ENCODE measurements at regions not wholly inside any gene's neighbourhood (a gene's known extent, or its start where the extent isn't known, plus 50 kb on each side); places are given as distances from the start of the nearest gene placed in this dataset.

DNA sequence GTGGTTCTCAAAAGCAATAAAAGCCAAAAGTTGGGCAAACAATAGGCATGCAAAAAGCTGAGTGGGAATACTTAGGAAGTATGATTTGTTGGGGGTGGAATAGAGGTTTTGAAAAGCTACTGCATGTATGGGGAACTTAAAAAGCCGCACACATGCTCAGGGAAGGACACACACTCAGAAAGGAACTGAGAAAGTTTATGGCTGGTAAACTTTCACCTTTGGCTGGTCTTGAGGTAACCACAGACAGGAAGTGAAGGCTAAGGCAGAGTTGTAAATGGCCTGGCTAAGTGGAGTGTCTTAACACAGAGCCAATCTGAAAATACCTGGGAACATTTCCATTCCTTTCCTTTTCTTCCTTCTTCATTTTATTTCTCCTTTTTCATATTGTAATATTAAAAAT, 134.5 kb upstream of the EXOC2 start (continued):
- TF ChIP-seq, protein P1, sequence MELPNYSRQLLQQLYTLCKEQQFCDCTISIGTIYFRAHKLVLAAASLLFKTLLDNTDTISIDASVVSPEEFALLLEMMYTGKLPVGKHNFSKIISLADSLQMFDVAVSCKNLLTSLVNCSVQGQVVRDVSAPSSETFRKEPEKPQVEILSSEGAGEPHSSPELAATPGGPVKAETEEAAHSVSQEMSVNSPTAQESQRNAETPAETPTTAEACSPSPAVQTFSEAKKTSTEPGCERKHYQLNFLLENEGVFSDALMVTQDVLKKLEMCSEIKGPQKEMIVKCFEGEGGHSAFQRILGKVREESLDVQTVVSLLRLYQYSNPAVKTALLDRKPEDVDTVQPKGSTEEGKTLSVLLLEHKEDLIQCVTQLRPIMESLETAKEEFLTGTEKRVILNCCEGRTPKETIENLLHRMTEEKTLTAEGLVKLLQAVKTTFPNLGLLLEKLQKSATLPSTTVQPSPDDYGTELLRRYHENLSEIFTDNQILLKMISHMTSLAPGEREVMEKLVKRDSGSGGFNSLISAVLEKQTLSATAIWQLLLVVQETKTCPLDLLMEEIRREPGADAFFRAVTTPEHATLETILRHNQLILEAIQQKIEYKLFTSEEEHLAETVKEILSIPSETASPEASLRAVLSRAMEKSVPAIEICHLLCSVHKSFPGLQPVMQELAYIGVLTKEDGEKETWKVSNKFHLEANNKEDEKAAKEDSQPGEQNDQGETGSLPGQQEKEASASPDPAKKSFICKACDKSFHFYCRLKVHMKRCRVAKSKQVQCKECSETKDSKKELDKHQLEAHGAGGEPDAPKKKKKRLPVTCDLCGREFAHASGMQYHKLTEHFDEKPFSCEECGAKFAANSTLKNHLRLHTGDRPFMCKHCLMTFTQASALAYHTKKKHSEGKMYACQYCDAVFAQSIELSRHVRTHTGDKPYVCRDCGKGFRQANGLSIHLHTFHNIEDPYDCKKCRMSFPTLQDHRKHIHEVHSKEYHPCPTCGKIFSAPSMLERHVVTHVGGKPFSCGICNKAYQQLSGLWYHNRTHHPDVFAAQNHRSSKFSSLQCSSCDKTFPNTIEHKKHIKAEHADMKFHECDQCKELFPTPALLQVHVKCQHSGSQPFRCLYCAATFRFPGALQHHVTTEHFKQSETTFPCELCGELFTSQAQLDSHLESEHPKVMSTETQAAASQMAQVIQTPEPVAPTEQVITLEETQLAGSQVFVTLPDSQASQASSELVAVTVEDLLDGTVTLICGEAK (IDR thresholded peaks at IDR 0.05; ENCODE audit: borderline replicate concordance) = no peak
- TF ChIP-seq FOS (IDR thresholded peaks at IDR 0.05; ENCODE audit: borderline replicate concordance, extremely low read depth, insufficient read length) = no peak
- TF ChIP-seq, protein P2, sequence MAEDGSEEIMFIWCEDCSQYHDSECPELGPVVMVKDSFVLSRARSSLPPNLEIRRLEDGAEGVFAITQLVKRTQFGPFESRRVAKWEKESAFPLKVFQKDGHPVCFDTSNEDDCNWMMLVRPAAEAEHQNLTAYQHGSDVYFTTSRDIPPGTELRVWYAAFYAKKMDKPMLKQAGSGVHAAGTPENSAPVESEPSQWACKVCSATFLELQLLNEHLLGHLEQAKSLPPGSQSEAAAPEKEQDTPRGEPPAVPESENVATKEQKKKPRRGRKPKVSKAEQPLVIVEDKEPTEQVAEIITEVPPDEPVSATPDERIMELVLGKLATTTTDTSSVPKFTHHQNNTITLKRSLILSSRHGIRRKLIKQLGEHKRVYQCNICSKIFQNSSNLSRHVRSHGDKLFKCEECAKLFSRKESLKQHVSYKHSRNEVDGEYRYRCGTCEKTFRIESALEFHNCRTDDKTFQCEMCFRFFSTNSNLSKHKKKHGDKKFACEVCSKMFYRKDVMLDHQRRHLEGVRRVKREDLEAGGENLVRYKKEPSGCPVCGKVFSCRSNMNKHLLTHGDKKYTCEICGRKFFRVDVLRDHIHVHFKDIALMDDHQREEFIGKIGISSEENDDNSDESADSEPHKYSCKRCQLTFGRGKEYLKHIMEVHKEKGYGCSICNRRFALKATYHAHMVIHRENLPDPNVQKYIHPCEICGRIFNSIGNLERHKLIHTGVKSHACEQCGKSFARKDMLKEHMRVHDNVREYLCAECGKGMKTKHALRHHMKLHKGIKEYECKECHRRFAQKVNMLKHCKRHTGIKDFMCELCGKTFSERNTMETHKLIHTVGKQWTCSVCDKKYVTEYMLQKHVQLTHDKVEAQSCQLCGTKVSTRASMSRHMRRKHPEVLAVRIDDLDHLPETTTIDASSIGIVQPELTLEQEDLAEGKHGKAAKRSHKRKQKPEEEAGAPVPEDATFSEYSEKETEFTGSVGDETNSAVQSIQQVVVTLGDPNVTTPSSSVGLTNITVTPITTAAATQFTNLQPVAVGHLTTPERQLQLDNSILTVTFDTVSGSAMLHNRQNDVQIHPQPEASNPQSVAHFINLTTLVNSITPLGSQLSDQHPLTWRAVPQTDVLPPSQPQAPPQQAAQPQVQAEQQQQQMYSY (CRISPR knock-in tag; IDR thresholded peaks at IDR 0.05) = no peak
- TF ChIP-seq, protein P3, sequence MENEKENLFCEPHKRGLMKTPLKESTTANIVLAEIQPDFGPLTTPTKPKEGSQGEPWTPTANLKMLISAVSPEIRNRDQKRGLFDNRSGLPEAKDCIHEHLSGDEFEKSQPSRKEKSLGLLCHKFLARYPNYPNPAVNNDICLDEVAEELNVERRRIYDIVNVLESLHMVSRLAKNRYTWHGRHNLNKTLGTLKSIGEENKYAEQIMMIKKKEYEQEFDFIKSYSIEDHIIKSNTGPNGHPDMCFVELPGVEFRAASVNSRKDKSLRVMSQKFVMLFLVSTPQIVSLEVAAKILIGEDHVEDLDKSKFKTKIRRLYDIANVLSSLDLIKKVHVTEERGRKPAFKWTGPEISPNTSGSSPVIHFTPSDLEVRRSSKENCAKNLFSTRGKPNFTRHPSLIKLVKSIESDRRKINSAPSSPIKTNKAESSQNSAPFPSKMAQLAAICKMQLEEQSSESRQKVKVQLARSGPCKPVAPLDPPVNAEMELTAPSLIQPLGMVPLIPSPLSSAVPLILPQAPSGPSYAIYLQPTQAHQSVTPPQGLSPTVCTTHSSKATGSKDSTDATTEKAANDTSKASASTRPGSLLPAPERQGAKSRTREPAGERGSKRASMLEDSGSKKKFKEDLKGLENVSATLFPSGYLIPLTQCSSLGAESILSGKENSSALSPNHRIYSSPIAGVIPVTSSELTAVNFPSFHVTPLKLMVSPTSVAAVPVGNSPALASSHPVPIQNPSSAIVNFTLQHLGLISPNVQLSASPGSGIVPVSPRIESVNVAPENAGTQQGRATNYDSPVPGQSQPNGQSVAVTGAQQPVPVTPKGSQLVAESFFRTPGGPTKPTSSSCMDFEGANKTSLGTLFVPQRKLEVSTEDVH (IDR thresholded peaks at IDR 0.05; ENCODE audit: low read depth, partially characterized antibody) = no peak
- TF ChIP-seq JUNB (IDR thresholded peaks at IDR 0.05) = 0 out of 2 replicates have a peak, but pooled peaks have one; percentile 9

Measured in GM12878 (cell line).